Activated CD4-positive, CD25-positive, alpha-beta regulatory T cell (primary cell): ENCODE measurements at regions not wholly inside any gene's neighbourhood (a gene's known extent, or its start where the extent isn't known, plus 50 kb on each side); places are given as distances from the start of the nearest gene placed in this dataset.
"Not testable (repeated sequence)": the region's sequence is repeated elsewhere in the genome, so short reads cannot be mapped to it uniquely, and the experiment has no call there.

Experiments
- DNase-seq, 4 experiments: peaks; one replicate each; lab custom pipeline; 2025; lab: John Stamatoyannopoulos, UW

DNA sequence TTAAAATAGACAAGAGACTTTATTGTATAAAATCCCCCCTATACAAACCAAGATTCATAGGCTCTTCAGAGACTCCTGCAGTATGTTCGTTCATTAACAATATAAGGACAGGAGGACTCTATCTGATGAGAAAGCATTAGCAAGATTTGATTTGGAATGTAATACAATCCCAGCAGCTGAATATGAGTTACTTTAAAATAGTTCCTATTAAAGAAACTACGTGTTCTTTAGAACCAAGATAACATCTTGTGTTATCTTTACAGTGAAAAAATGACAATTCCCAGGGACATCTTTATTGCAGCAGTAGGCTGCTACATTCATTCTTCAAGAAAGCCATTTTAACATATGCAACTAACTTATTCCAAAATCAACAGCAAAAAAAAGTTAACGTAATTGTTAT lies 1360.1 kb upstream of the GJE1 start:
- no peak for DNase-seq

DNA sequence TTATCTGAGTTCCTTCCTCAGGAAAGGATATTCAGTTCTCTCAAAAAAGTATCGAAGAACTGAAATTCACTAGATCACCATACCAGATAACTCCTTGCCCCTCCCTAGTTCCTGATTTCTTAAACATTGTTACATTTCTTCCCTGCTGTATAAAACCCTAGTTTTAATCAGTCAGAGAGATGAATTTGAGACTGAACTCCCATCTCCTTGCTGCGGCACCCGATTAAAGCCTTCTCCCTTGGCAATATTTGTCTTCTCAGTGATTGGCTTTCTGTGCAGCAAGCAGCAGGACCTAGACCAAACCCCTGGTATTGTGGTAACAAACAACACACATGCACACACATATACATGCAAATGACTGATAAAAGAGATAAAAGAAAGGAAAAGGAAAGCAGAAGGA lies 1364.6 kb upstream of the GJE1 start:
- DNase-seq = no peak

DNA sequence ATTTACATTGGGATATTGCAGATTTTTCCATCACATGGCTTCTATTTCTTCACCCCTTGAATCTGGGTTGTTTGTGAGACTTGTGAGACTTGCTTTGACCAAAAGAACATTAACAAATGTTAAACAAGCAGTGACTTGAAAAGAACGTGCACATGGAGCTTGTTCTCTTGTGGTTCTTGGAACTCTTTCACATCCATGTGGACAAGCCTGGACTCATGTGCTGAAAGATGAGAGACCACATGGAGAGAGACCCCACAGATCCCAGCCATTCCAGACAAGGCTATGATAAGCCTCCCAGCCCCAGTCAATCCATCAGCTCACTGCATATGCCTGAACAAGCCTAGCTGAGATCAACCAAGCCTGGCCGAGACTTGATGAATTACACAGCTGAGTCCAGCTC lies 1365.7 kb upstream of the GJE1 start:
- no peak for DNase-seq

DNA sequence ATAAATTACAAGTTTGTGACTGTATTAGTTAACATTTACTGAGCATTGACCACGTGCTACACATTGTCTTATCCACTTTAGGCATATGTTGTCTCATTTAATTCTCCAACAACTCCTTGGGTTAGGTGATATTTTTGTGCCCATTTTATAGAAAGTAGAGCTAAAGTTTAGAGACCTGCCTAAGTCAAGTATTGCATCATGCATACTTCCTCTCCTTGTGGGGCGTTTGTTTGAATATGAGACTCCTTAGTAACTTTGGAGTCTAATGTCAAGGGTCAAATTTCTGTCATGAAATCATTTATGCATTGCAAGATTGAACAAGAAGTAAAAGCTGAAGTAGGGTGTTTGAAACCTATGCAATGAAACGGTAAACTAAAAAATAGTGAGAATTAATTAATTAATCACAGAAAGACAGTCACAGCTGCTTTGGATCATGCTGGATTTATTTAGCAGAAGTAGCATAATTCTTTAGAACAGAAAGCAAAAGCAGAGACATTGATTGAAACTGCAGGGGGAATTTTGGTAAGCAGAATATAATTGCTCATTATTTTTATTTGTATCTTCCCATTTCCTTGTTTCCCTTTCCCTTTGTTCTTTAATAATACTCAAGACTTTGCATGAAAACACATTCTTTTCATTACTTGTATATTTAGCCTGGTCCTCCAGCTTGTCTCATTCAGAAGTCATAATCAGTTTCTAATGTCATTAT lies 1374.4 kb upstream of the GJE1 start:
- DNase-seq = no peak

DNA sequence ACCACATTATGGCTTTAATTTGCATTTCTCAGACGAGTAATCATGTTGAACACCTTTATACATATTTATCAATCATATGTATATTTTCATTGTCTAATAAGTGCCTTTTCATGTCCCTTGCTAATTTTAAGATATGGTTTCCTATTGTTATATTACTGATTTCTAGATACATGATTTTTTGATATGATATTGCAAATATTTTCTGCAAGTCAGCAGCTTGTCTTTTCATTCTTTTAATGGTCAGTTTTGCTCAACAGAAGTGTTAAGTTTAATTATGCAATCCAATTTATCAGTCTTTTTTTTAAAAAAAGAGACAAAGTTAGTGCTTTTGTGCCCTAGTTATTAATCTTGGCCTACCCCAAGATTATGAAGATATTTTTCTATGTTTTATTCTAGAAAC lies 1377.8 kb upstream of the CITED2 start:
- DNase-seq = no peak

DNA sequence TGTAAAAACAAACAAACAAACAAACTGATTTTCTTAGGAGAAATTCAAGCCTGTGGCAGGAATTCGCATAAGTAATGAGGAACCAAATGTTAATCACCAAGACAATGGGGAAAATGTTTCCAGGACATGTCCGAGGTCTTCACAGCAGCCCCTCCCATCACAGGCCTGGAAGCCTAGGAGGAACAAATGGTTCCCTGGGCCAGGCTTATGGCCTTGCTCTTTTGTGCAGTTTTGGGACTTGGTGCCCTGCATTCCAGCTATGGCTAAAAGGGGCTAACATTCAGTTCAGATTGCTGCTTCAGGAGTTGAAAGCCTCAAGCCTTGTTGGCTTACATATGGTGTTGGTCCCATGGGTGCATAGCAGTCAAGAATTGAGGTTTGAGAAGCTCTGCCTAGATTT lies 1372.7 kb upstream of the CITED2 start:
- DNase-seq = no peak

DNA sequence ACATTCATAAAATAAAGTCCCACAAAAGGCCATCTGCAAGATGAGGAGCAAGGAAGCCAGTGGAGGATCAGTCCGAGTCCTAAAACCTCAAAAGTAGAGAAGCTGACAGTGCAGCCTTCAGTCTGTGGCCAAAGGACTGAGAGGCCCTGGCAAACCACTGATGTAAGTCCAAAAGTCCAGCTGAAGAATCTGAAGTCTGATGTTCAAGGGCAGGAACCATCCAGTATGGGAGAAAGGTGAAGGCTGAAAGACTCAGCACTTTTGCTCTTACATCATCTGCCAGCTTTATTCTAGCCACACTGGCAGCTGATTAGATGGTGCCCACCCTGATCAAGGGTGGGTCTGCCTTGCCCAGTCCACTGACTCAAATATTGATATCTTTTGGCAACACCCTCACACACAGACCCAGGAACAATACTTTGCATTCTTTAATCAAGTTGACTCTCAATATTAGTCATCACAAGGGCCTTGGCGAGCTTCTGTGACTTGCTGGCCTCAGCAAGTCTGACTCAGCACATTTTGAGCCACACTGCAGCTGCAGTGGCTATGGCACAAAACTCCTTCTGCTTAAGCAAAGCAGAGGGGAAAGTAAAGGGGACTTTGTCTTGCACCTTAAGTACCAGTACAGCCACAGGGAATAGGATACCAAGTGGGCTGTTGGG lies 1370.3 kb upstream of the CITED2 start:
- no peak for DNase-seq

DNA sequence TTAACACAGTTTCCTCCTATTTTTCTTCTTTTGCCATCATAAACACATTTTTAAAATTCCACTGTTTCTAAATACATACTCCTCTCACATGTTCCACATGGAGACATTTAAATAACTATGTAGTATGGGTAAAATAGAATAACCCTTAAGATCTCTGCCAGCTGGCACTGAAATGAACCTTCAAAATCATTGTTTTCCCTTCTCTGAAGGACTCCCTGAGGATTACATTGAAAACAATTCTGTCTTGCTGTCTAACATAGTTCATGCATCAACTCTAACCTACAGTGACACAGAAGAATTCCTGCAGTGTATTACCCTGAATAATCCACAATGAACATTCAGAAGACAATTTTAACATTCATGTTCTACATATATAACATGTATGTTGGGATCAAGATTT lies 1361.8 kb upstream of the CITED2 start:
- no peak for DNase-seq

DNA sequence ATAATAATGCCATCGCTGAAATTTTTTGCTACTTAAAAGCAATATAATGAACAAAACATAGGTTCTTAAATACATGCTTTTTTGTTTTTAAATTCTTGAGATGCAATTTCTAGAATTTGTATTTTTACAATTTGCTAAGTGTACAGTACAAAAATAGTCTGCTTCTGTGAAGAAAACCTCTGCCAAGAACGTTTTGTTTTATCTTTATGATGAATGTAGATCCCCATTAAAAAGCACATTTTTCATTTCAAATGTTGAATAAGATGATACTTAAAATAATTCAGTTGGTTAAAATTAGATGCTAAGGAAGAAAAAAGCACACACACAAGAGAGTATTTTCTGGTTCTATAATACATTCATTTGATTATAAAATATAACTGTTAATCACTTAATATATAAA lies 1358.5 kb upstream of the CITED2 start:
- DNase-seq = no peak

DNA sequence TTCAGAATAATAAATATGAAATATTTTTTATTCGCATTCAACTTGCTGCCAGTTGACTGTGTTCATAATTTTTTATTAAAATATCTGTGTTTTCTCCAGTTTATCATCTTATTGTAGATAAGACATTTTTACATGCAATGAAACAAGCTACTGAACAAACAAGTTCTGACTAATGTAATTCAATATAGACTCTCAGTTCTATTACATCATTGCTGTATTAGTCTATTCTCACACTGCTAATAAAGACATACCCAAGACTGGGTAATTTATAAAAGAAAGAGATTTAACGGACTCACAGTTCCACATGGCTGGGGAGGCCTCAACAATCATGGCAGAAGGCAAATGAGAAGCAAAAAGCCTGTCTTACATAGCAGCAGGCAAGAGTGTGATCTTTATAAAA lies 1357.7 kb upstream of the CITED2 start:
- no peak for DNase-seq

DNA sequence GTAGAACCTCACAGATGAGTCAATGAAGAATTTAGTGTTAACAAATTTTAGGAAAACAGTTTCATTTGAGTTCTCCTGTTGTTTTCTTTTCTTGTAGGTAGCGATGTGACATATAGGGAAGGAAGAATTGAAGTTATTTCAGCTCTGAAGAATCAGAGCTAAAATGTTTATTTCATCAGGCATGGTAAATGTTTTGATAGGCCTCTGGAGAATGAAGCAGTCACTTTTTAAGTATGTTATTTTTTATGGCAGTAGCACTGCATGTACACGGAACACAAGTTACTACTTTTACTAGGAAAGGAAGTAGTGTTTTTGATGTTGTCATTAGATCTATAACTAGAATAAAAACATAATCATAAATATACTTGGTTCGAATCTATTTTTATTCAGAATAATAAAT lies 1357.3 kb upstream of the CITED2 start:
- no peak for DNase-seq

DNA sequence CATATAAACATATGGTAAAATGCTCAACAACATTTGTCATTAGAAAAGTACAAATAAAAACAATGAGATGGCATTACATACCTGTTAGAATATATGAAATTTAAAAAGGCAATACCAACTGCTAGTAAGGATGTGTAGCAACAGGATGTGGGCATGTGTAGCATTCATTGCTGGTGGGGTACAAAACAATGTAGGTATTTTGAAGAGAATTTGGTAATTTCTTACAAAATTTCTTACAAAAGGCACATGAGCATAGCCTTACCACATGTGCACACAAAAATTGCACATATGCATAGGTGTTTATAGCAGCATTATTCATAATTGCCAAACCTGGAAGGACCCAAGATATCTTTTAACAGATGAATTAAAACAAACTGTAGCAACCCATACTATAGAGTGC lies 1355.1 kb upstream of the CITED2 start:
- DNase-seq = no peak

DNA sequence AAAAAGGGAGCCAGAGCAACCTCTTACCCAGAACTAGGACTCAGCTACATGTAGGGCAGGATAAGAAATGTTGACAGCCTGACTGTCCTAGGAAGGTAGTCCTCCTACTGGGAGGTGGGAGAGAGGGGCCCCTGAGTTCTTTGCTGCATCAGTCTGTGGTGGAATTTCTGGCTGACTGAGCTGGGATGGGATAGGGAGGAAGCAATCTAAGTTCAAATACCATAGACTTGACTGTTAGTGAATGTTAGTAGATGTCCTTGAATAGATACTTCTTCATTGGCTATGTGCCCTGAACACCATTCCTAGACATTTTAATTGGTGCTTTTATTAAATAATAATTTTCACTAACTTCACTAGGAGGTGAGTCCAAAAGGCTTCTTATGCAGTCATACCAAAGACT lies 1343.6 kb upstream of the CITED2 start:
- DNase-seq = no peak

DNA sequence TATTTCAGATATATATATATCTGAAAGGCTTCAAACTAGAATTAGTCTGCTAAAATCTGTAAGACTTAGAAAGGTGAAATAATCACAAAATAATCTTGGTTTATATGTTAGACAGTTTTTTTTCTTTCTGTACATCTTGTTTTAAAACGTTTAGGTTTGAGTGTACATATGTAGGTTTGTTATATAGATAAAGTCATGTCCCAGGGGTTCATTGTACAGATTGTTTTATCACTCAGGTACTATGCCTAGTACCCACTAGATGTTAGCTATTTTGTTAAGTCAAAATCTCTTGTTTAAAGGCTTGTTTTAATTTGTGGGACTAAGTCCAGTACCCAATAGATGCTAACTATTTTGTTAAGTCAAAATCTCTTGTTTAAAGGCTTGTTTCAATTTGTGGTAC lies 1339.0 kb upstream of the CITED2 start:
- no peak for DNase-seq

DNA sequence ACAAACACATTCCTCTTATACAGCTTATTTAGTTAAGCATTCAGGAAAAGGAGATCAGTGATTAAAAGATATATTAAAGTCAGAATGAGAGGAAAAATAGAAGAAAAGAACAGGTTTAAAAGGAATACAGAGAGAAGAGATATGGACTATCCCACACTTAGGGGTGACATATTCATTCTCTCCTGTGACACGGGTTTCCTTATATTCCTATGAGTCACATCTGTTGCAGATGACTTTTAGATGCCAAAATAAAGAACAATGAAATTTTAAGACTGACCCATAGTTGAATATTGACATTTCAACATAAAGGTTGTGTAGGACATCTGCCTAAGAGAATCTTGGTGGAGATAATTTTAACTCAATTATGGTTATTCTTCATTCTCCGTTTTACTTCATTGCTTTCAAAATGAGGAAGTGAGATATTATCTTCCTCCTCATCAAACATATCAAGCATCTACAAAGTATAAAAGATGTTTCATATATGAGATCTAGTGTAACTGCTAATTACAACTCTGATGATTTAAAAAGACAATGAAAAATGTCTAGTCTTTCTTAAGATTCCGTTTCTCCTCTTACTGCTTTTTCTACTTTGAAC lies 1336.7 kb upstream of the CITED2 start:
- no peak for DNase-seq

DNA sequence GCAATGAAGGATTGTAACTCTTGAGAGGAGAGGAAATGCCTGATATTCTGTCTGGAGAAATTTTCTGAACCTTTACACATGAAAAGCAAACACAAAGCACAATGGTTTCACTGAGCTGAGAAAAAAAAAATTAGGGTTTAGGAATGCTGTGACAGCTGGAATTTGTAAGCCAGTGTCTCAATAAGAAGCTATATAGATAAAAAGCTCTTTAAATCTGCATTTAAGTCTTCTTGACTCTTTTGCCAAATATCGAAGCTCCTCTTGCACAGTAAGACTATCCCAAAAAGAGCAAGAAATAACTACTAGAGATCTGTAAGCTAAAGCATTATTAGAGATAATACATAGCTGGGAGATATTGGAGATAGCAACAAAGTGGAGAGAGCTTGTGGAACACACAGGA lies 1334.0 kb upstream of the CITED2 start:
- DNase-seq = no peak

DNA sequence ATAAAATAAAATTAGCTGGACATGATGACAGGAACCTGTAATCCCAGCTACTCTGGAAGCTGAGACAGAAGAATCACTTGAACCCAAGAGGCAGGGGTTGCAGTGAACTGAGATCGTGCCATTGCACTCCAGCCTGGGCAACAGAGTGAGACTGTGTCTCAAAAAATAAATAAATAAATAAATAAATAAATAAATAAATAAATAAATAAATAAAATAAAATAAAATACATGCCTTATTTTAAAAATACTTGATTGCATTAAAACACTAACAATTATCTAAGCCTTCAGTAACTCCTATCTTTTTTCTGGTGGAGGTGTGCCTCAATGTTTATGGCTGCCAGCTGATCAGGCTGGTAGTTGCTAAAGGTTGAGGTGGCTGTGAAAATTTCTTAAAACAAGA lies 1329.6 kb upstream of the CITED2 start:
- not testable (repeated sequence) for DNase-seq

DNA sequence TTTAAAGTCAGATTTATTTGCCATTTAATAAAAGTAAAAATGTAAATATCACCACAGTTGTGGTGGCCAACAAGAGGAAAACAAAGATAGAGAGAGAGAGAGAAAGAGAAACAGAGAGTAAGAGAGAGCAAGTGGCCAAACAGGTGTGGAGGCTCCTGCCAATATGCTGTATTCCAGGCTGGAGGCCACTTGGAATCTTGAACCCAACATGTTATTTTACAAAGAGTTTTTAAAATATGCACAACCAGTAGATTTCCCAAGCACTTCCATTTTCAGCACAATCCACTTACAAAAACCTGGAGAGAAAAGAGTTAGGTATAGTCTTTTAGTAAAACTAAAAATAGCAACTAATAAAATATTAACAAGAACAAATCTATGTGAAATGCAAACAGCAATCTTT lies 1323.1 kb upstream of the CITED2 start:
- DNase-seq = no peak

DNA sequence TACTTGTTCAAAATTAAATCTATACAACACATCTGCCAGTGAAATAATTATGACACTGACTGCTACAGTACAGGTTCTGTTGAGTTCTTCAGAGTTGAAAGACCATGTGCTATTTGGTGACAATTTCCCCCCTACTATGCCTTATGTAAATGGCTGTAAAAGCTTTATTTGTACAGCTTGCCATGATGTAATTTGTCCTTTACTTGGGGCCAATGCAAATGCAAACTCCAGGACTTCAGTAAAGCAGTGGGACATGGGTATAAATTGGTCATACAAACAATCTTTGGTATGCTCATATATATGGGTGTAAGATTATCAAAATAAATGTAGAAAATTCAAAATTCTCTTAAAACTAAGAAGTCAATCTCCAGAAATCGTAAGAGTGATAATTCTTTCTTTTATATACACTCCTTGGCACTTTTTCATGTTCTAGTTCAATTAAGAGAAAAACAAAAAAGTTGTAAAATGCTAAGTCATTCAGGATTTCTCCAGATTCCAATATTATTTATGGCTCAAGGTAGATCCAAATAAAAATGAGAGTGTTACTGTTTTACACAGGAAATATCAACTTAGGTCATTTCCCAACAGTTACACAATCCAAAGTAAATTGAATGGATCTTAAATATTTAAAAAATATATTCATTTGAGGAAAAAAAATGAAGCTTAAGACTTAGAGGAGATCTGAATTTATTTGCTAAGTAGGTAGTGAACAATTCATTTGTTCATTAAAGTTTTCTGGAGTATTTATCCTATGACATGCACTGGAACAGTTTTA lies 1310.5 kb upstream of the CITED2 start:
- no peak for DNase-seq

DNA sequence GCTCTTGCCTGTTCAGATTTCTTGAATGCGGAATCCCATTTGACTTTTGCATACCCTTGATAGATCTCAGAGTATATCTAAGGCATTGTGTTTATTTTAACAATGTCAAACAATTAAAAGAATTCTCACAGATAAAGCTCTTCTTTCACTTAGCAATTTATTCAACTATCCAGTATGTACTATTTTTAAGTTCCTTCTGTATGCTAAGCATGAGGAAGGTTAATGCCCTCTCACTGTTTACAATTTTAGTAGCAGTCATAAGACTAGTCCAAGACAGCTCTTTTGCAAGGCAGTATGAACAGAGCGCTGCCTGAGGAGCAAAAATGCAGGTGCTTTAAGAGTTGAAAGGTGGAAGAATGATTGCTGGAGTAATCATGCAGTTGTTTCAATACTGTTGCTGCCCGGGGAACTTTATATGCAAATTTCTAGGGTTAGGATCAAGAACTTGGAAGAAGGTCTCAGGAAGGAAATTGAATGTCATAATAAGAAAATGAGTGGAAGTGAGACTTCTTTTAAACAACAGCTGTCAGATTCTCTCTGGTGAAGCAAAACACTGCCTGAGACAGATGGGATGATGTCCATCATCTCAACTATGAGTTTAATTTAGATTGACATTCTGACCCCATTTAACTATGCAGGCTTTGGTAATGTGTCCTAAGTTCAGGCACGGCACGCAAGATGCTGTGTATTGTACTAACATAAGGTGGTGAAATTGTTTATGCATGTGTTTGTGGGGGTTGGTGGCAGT lies 1303.5 kb upstream of the CITED2 start:
- no peak for DNase-seq

DNA sequence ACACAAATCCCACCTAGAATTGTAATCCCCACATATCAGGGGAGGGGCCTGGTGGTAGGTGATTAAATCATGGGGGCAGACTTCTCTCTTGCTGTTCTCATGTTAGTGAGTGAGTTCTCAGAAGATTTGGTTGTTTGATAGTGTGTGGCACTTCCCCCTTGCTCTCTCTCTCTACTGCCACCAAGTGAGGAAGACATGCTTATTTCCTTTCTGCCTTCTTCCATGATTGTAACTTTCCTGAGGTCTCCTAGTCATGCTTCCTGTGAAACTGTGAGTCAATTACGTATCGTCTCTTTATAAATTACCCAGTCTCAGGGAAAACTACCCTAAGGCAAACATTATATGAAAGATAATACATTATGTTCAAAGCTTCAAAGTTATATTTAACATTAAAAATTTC lies 1297.5 kb upstream of the CITED2 start:
- no peak for DNase-seq

DNA sequence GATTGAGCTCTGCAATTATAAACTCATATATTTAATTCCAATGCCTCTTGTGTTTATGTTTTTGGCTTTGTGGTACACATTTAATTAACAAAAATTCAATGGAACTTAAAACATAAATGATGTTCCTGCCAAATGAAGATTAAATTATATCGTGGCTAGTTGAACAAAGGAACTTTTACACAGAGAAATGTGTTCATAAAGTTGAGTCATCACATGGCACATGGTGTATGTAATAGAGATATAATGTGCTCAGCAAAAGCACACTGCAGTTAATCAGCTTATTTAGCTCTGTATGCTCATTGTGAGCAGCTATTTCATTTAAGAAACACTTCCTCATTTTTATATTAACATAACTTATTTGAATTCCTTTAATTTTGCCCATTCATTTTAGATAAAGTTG lies 1295.6 kb upstream of the CITED2 start:
- no peak for DNase-seq
